NCI-H1436 treated with DMSO at 0.1 percent for 48 hours (cell line): ENCODE measurements at regions not wholly inside any gene's neighbourhood (a gene's known extent, or its start where the extent isn't known, plus 50 kb on each side); places are given as distances from the start of the nearest gene placed in this dataset.
A peak's percentile ranks its signal among the peaks of the same experiment; 100 is the strongest.

Source experiments
- DNase-seq: peaks from one replicate; lab custom pipeline; 2025; lab: John Stamatoyannopoulos, UW

DNA sequence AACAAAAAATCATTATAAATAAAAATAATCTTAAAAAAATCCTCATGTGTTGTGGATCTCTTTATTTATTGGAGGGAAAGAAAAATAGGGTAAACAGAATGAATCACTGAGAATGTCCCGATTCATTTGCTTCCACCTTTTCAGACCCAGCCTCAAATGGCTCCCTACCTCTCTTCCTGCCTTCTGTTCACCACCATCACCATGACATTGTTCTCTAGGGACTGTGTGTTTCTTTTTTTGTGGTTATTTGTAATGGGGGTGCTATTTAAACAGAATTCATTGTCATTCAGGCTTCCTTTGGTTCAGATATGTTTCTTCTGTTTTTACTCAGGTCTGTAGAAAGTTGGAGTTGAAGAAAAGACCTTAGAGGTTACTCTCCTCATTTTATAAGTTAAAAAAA lies 198.2 kb downstream of the KIF4B start:
- DNase-seq: no peak

- no peak for DNase-seq
Observed at GRCh38 chr5:155222393-155222792, 208.8 kb downstream of the KIF4B start.

DNA sequence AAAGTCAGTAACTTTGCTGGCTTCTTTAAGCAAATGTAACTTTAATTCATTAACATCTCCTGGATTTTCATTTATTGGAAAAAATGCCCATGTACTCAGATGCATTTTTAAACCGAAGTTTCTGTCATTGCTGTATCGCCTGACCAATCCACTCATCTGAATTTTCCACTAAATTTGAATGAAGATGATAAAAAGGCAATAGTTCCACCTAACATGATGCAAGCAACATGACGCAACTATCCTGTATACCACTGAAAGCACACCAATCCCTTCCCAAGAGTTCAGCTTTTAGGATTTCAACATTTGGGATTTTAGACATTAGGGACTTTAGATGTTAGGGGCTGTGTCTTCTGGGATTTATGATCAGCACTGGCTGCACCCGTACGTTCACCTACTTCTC lies 215.6 kb downstream of the KIF4B start:
- DNase-seq: no peak

GRCh38 chr5:155239803-155240202 lies 226.2 kb downstream of the KIF4B start:
- DNase-seq: no peak

- DNase-seq: no peak
Observed at GRCh38 chr5:155250596-155250995, 237.0 kb downstream of the KIF4B start.

DNA sequence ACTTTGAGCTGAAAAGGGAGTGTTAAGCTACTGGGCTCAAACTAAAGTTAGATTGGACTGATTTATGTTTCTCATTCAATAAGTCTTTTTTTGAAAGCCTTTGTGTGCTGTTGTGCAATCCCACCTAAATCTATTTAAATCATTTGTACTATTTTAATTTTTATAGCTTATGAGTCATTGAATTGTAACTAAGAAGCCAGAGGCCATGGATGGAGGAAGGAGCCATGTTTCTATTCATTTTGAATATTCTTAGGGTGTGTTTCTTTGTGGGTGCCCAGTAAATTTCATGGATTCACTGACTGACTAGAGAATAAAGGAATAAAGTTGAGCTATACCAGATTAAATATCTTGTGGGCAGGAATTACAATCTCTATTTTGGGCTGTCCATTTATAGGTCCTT lies 238.5 kb downstream of the KIF4B start:
- DNase-seq: no peak

- DNase-seq: no peak
Observed at GRCh38 chr5:155252717-155253116, 239.2 kb downstream of the KIF4B start.

DNA sequence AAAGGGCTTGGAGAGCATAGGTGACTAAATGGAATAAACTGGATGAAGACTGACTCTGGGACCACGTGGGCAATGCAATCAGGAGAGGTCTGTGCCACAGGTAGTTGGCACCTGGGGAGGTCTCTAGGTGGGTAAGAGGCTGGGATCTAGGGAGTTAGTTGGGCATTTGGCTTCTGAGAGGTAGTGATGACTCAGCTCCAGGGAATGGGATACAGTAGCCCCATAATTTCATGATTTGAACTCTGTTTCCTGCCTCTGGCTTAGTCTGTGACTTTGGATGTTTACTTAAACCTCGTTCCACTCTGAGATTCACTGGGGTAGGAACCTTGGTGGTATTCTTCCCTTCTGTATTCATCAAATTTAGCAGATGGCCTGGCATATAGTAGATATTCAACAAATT lies 240.8 kb downstream of the KIF4B start:
- no peak for DNase-seq

DNA sequence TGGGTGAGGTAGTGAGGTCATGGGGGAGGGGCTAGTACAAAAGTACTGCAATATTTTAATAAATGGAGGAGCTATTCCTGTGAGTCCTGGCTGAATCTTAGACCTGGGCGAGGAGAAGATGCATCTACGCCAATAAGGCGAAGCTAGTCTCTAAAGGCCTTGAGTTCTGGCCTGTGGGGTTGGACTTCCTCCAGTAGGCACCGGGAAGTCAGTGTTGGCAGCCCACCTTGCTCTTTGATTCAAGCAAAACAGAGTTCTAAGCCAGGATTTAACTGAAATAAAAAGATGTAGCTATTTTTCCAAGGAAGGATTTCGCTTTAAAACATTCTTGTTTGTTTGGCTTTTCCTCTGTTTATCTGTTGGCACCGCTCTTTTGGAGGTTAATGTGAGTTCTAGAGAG lies 244.6 kb downstream of the KIF4B start:
- DNase-seq: no peak

GRCh38 chr5:155259648-155260047 lies 246.1 kb downstream of the KIF4B start:
- no peak for DNase-seq

DNA sequence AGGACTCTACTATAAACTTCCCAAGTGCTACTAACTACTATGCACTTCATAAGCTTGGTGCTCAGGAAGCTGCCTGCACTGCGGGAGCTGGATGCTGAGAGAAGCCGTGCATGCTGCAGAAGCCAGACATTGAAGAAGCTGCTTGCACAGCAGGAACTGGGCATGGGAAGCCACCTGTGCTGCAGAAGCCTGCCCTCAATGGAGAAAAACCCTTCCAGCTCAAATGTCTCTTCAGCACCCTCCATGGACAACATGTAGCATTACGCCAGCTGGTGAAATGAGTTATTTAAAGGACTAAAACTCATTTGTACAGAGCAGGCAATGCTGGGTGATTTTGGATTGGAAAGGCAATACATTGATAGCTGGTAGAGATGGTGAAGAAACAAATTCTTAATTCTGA lies 247.2 kb downstream of the KIF4B start:
- peak; percentile 5 for DNase-seq

DNA sequence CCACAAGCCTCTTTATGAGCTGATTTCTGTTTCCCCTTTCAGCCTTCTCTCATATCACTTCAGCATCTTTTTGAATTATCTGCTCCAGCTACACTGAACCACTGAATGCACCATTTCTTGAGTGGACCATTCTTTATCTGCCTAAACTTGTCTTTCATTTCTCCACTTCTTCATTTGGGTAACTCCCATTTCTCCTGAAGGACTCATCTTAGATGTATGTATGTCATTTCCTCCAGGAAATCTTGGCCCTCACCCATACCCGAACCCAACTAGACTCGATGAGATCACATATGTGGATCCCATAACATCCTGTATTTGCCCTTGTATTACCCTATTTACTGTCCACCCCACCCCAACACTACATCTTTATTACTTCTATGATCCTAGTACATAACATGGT lies 249.8 kb downstream of the KIF4B start:
- no peak for DNase-seq

- DNase-seq: no peak
Observed at GRCh38 chr5:155264809-155265208, 251.3 kb downstream of the KIF4B start.

- DNase-seq: no peak
Observed at GRCh38 chr5:155268770-155269425, 255.3 kb downstream of the KIF4B start.

GRCh38 chr5:155270725-155271124 lies 257.2 kb downstream of the KIF4B start:
- no peak for DNase-seq

DNA sequence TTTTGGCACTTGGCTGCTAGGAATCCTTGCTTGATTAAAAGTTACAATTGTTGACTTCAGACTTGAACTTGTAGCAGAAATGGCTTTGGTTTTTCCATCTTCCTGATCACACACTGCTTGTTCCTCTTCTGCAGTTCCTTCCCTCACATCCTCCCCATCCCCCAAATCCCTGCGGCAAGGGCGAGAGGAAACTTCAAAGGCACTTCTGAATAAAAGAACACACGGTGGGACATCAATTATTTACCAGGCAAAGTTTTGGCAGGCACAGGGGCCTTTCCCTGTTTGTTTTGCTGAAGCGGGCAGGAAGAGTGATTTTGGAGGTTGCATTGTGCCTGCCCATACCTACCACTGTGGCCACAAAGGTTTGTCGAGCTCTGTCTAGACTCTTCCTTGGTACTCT lies 260.9 kb downstream of the KIF4B start:
- no peak for DNase-seq

DNA sequence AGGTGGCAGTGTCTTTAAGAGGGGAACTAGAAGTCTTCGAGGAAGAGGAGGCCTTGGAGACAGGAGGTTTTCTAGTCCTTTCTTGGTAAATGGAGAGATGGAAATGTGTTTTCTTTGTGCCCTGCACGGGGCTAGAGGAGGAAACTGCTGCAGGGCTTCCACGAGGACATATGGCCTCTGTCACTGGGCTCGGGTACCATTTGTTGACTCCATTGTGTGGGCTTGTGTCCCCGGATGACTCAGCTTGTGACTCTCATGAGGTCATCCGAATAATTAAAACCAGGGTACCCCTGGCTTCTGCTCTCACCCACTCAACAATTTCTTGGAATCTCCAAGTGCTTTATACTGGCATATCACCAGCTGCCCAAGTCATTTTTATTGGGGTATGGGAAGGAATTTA lies 261.7 kb downstream of the KIF4B start:
- no peak for DNase-seq

DNA sequence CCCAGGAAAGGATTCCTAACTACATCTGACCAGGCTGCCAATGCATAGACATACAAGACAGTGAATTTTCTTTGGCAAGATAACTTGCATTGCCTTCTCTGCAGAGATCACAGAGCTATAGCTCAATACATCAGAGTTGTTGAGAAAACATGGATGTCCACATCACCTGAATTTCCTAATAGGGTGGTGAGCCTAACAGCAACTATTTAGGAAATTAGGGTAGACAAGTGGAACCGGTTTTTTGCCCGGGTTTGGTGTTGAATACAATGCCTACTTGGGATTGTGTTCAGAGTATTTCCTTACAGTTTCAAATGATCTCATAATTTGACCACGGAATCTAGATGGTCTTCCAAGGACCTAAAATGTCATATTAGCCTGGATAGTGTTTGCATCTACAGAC lies 262.7 kb downstream of the KIF4B start:
- DNase-seq: no peak

- no peak for DNase-seq
Observed at GRCh38 chr5:155278532-155278931, 265.0 kb downstream of the KIF4B start.

- DNase-seq: no peak
Observed at GRCh38 chr5:155282503-155283107, 269.1 kb downstream of the KIF4B start.

DNA sequence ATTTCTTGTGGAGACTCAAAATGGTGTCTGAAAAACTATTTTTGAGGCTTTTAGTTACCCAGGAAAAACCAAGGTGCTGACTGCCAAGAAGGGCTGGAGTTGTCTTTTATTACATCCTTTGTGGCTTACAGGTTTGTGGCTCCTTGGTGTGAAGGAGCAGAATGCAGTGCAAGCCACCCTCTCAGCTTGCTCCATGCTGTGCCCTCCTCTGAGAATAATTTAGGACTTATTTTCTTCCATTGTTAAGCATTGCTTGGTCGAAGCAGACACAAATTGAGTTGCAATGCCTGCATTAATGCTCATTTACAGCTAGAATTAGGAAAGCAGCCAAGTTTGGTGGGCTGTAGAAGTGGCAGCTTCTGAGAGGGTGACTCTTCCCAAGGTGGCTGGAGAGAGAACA lies 272.2 kb downstream of the KIF4B start:
- DNase-seq: no peak

GRCh38 chr5:155290937-155291336 lies 277.4 kb downstream of the KIF4B start:
- DNase-seq: no peak

- DNase-seq: peak; percentile 30
Observed at GRCh38 chr5:155293605-155294178, 280.1 kb downstream of the KIF4B start.

GRCh38 chr5:155295111-155295510 lies 281.6 kb downstream of the KIF4B start:
- DNase-seq: no peak
